IMR-90 (cell line): ENCODE measurements at regions not wholly inside any gene's neighbourhood (a gene's known extent, or its start where the extent isn't known, plus 50 kb on each side); places are given as distances from the start of the nearest gene placed in this dataset.

Experiments used
- ATAC-seq: fragments of 200-7000 bp; cut with Tn5 transposase; 2 replicates; pipeline ENCODE4 v1.9.1; 2020; ENCODE audit warnings: low read depth, mild to moderate bottlenecking, moderate library complexity
- BruUV-seq: library from RNA; stranded (reverse); fragments of 400-500 nt; replicated peaks from 2 replicates; lab custom pipeline; 2021; lab: Mats Ljungman, UMichigan
- CTCF ChIA-PET: fragments of 300-600 bp; formaldehyde crosslinking; extraction: SDS; loops from one replicate; lab custom pipeline; 2021; ENCODE audit warnings: antibody characterized with exemption; lab: Yijun Ruan, JAX
- POLR2A ChIA-PET: fragments of 300-600 bp; sonication (Branson Sonifier 250); formaldehyde crosslinking; loops from one replicate; lab custom pipeline; 2022; ENCODE audit warnings: antibody characterized with exemption; ENCODE audit not compliant: unreplicated experiment; lab: Charles Lee
- DNase-seq: peaks from one replicate; pipeline ENCODE4 v3.0.0; 2013
- H2AFZ ChIP-seq: replicated peaks from 2 replicates; pipeline ENCODE3; 2013; ENCODE audit warnings: low read length, mild to moderate bottlenecking; ENCODE audit not compliant: poor library complexity
- H2AK5ac ChIP-seq: 2 replicates; pipeline ENCODE4 v1.6.1; 2013; ENCODE audit warnings: low read depth, low read length, inconsistent platforms
- H2AK9ac ChIP-seq: replicated peaks from 2 replicates; pipeline ENCODE3; 2013; ENCODE audit warnings: mild to moderate bottlenecking, low read depth, low read length, moderate library complexity; ENCODE audit not compliant: poor library complexity
- H2BK120ac ChIP-seq: 2 replicates; pipeline ENCODE4 v1.6.1; 2013; ENCODE audit warnings: low read depth, low read length, inconsistent platforms
- H2BK15ac ChIP-seq: 3 replicates; pipeline ENCODE4 v1.6.1; 2013; ENCODE audit warnings: low read depth, low read length, inconsistent platforms
- H2BK20ac ChIP-seq: 2 replicates; pipeline ENCODE4 v1.6.1; 2013; ENCODE audit warnings: low read depth, mild to moderate bottlenecking, inconsistent platforms, low read length, moderate library complexity
- H2BK5ac ChIP-seq: 2 replicates; pipeline ENCODE4 v1.6.1; 2013; ENCODE audit warnings: mild to moderate bottlenecking, low read depth, low read length, inconsistent platforms; ENCODE audit not compliant: poor library complexity, severe bottlenecking
- H3K14ac ChIP-seq: replicated peaks from 2 replicates; pipeline ENCODE4 v1.6.1; 2013; ENCODE audit warnings: low read depth, low read length, inconsistent platforms
- H3K18ac ChIP-seq: 2 replicates; pipeline ENCODE4 v1.6.1; 2013; ENCODE audit warnings: low read depth, low read length, control low read depth
- H3K23ac ChIP-seq: 2 replicates; pipeline ENCODE4 v1.6.1; 2013; ENCODE audit warnings: low read depth, low read length, inconsistent platforms
- H3K27ac ChIP-seq: 2 replicates; pipeline ENCODE4 v1.5.1; 2013; ENCODE audit warnings: mild to moderate bottlenecking, control low read depth, low read length; ENCODE audit not compliant: insufficient read depth
- H3K27me3 ChIP-seq: 2 replicates; pipeline ENCODE4 v1.6.1; 2013; ENCODE audit warnings: low read length; ENCODE audit not compliant: control insufficient read depth, insufficient read depth
- H3K36me3 ChIP-seq: 2 replicates; pipeline ENCODE4 v1.6.1; 2013; ENCODE audit warnings: low read length, mixed read lengths; ENCODE audit not compliant: control insufficient read depth, insufficient read depth
- H3K4ac ChIP-seq: 2 replicates; pipeline ENCODE4 v1.6.1; 2013; ENCODE audit warnings: low read depth, low read length, inconsistent platforms
- H3K4me1 ChIP-seq: 2 replicates; pipeline ENCODE4 v1.6.1; 2013; ENCODE audit warnings: low read length, mixed read lengths; ENCODE audit not compliant: control insufficient read depth, insufficient read depth
- H3K4me2 ChIP-seq: 2 replicates; pipeline ENCODE4 v1.6.1; 2013; ENCODE audit warnings: low read depth, mild to moderate bottlenecking, control low read depth, low read length, moderate library complexity
- H3K4me3 ChIP-seq: 2 replicates; pipeline ENCODE4 v1.5.1; 2013; ENCODE audit warnings: low read depth, mild to moderate bottlenecking, control low read depth, low read length, moderate library complexity; ENCODE audit not compliant: insufficient read depth
- H3K56ac ChIP-seq: 2 replicates; pipeline ENCODE4 v1.6.1; 2013; ENCODE audit warnings: low read length, inconsistent platforms; ENCODE audit not compliant: insufficient read depth; ENCODE audit errors: extremely low read depth
- H3K79me1 ChIP-seq, 2 experiments: 2 replicates each; pipeline ENCODE4 v1.6.1; 2013; ENCODE audit warnings: low read length in 2 of 2, inconsistent platforms in 1 of 2, low read depth in 1 of 2
- H3K9ac ChIP-seq: 2 replicates; pipeline ENCODE4 v1.6.1; 2013; ENCODE audit warnings: low read depth, low read length, control low read depth
- H3K9me1 ChIP-seq: 2 replicates; pipeline ENCODE4 v1.6.1; 2013; ENCODE audit warnings: low read length, inconsistent platforms; ENCODE audit not compliant: insufficient read depth
- H3K9me3 ChIP-seq: 2 replicates; pipeline ENCODE4 v1.6.1; 2013; ENCODE audit warnings: low read length; ENCODE audit not compliant: control insufficient read depth, insufficient read depth
- H4K20me1 ChIP-seq: 2 replicates; pipeline ENCODE4 v1.6.1; 2013; ENCODE audit warnings: low read length, inconsistent platforms; ENCODE audit not compliant: insufficient read depth
- H4K5ac ChIP-seq: 2 replicates; pipeline ENCODE4 v1.6.1; 2013; ENCODE audit warnings: mild to moderate bottlenecking, low read depth, low read length, control low read depth
- H4K8ac ChIP-seq, 2 experiments: 2 replicates each; pipeline ENCODE4 v1.6.1; 2013; ENCODE audit warnings: low read depth in 2 of 2, low read length in 2 of 2, control low read depth in 1 of 2, inconsistent platforms in 1 of 2
- H4K91ac ChIP-seq: 2 replicates; pipeline ENCODE4 v1.6.1; 2013; ENCODE audit warnings: low read depth, low read length, inconsistent platforms; ENCODE audit not compliant: insufficient read depth
- BHLHE40 ChIP-seq: fragments of 150-350 bp; IDR thresholded peaks from 2 replicates; pipeline ENCODE4 v1.6.1; 2016; ENCODE audit warnings: mild to moderate bottlenecking, low read depth, low read length
- CEBPB ChIP-seq: IDR thresholded peaks from 2 replicates; pipeline ENCODE4 v1.6.1; 2012; ENCODE audit warnings: low read depth, low read length, improper control_type of control experiment
- CHD1 ChIP-seq: IDR thresholded peaks from 2 replicates; pipeline ENCODE4 v1.6.1; 2012; ENCODE audit warnings: low read depth, low read length, improper control_type of control experiment
- FOS ChIP-seq: fragments of 150-350 bp; IDR thresholded peaks from 2 replicates; pipeline ENCODE4 v1.6.1; 2016; ENCODE audit warnings: low read depth, low read length
- MAFK ChIP-seq: IDR thresholded peaks from 2 replicates; pipeline ENCODE4 v1.6.1; 2012; ENCODE audit warnings: low read depth, low read length, improper control_type of control experiment
- MAZ ChIP-seq: IDR thresholded peaks from 2 replicates; pipeline ENCODE4 v1.6.1; 2012; ENCODE audit warnings: low read depth, mild to moderate bottlenecking, low read length, improper control_type of control experiment, moderate library complexity, borderline replicate concordance
- MXI1 ChIP-seq: IDR thresholded peaks from 2 replicates; pipeline ENCODE4 v1.6.1; 2012; ENCODE audit warnings: low read depth, mild to moderate bottlenecking, low read length, moderate library complexity, borderline replicate concordance
- NFE2L2 ChIP-seq: fragments of 150-350 bp; IDR thresholded peaks from 2 replicates; pipeline ENCODE4 v1.6.1; 2016; ENCODE audit warnings: low read depth, mild to moderate bottlenecking, low read length
- POLR2A ChIP-seq: IDR thresholded peaks from 2 replicates; pipeline ENCODE4 v1.6.1; 2012; ENCODE audit warnings: mild to moderate bottlenecking, low read depth, low read length
- RAD21 ChIP-seq: IDR thresholded peaks from 2 replicates; pipeline ENCODE4 v1.6.1; 2012; ENCODE audit warnings: low read length, improper control_type of control experiment
- RCOR1 ChIP-seq: IDR thresholded peaks from 2 replicates; pipeline ENCODE4 v1.6.1; 2012; ENCODE audit warnings: mild to moderate bottlenecking, low read length, improper control_type of control experiment; ENCODE audit not compliant: insufficient replicate concordance
- RFX5 ChIP-seq: IDR thresholded peaks from 2 replicates; pipeline ENCODE4 v1.8.0; 2012; ENCODE audit warnings: low read depth, mild to moderate bottlenecking, low read length, moderate library complexity
- SMC3 ChIP-seq: fragments of 150-350 bp; IDR thresholded peaks from 2 replicates; pipeline ENCODE4 v1.6.1; 2016; ENCODE audit warnings: low read depth, mild to moderate bottlenecking, antibody characterized with exemption, low read length, moderate library complexity
- WGBS, 2 experiments: methylation state at CpG; one replicate each; pipeline versions ENCODE4 v1.1.5 to v1.1.7; 2013; ENCODE audit warnings: missing lambda C conversion rate in 2 of 2; ENCODE audit not compliant: insufficient read length in 1 of 2; ENCODE audit errors: extremely low coverage in 2 of 2; 5-methylcytosine and 5-hydroxymethylcytosine counted together
- dilution Hi-C: fragments of 300-500 bp; cut with HindIII; formaldehyde crosslinking; loops from one replicate; pipeline ENCODE4 v1.14.3; 2018; ENCODE audit warnings: low sequenced_read_pairs; ENCODE audit not compliant: unreplicated experiment
- in situ Hi-C: fragments of 300-500 bp; cut with MboI; formaldehyde crosslinking; loops from 3 replicates; pipeline ENCODE4 v1.14.3; 2019; ENCODE audit warnings: low sequenced_read_pairs, inconsistent platforms, mixed read lengths
- intact Hi-C: fragments of 100-400 bp; cut with micrococcal nuclease; formaldehyde crosslinking; loops from 2 replicates; pipeline ENCODE4 v1.10.0; 2022
- TF ChIP-seq, protein P1 (sequence below): conservative IDR thresholded peaks from 2 replicates; pipeline ENCODE4 v1.5.1; 2012; ENCODE audit warnings: mild to moderate bottlenecking, low read depth, low read length, improper control_type of control experiment
- TF ChIP-seq, protein P2 (sequence below): fragments of 150-350 bp; IDR thresholded peaks from 2 replicates; pipeline ENCODE4 v1.6.1; 2017; ENCODE audit warnings: mild to moderate bottlenecking, antibody characterized with exemption, low read length, low read depth
- TF ChIP-seq, protein P3 (sequence below): fragments of 150-350 bp; IDR thresholded peaks from 2 replicates; pipeline ENCODE4 v1.6.1; 2016; ENCODE audit warnings: low read depth, mild to moderate bottlenecking, low read length, moderate library complexity, borderline replicate concordance

DNA sequence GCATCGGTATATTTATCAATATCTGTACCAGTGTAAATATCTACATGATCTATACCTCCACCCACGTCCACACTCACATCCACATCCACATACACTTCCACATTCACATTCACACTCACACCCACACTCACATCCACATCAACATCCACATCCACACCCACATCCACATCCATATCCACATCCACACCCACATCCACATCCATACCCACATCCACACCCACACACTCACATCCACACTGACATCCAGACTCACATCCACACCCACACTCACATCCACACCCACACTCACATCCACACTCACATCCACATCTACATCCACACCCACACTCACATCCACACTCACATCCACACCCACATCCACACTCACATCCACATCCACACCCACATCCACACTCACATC, 189.2 kb downstream of the IRX1 start:
- no peak overlapping the region for H2BK15ac ChIP-seq
- ATAC-seq: no peak
- H3K23ac ChIP-seq: no peak overlapping the region
- H2AK5ac ChIP-seq: no peak overlapping the region
- no peak overlapping the region for H3K18ac ChIP-seq
- no peak overlapping the region for H3K4ac ChIP-seq
- DNase-seq: no peak
- no peak overlapping the region for H3K27ac ChIP-seq
- H3K9me3 ChIP-seq: peaks cover 31% of the 10 kb centered on the region; the same call in 1 of the 2 replicates
- no peak overlapping the region for H4K5ac ChIP-seq
- no peaks in the 10 kb centered on the region for H3K79me1 ChIP-seq
- no peak overlapping the region for H3K4me2 ChIP-seq
- no peaks in the 10 kb centered on the region for H3K4me1 ChIP-seq
- POLR2A ChIA-PET: no interaction called here
- no peak overlapping the region for H3K4me3 ChIP-seq
- TF ChIP-seq RFX5 (no peak), POLR2A (no peak), MAFK (no peak), NFE2L2 (no peak), MAZ (no peak), BHLHE40 (no peak), CEBPB (no peak), SMC3 (no peak), MXI1 (no peak), CHD1 (no peak), RAD21 (no peak), RCOR1 (no peak), FOS (no peak)
- TF ChIP-seq, protein P1, sequence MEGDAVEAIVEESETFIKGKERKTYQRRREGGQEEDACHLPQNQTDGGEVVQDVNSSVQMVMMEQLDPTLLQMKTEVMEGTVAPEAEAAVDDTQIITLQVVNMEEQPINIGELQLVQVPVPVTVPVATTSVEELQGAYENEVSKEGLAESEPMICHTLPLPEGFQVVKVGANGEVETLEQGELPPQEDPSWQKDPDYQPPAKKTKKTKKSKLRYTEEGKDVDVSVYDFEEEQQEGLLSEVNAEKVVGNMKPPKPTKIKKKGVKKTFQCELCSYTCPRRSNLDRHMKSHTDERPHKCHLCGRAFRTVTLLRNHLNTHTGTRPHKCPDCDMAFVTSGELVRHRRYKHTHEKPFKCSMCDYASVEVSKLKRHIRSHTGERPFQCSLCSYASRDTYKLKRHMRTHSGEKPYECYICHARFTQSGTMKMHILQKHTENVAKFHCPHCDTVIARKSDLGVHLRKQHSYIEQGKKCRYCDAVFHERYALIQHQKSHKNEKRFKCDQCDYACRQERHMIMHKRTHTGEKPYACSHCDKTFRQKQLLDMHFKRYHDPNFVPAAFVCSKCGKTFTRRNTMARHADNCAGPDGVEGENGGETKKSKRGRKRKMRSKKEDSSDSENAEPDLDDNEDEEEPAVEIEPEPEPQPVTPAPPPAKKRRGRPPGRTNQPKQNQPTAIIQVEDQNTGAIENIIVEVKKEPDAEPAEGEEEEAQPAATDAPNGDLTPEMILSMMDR: no peak
- TF ChIP-seq, protein P2, sequence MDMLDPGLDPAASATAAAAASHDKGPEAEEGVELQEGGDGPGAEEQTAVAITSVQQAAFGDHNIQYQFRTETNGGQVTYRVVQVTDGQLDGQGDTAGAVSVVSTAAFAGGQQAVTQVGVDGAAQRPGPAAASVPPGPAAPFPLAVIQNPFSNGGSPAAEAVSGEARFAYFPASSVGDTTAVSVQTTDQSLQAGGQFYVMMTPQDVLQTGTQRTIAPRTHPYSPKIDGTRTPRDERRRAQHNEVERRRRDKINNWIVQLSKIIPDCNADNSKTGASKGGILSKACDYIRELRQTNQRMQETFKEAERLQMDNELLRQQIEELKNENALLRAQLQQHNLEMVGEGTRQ: no peak
- TF ChIP-seq, protein P3, sequence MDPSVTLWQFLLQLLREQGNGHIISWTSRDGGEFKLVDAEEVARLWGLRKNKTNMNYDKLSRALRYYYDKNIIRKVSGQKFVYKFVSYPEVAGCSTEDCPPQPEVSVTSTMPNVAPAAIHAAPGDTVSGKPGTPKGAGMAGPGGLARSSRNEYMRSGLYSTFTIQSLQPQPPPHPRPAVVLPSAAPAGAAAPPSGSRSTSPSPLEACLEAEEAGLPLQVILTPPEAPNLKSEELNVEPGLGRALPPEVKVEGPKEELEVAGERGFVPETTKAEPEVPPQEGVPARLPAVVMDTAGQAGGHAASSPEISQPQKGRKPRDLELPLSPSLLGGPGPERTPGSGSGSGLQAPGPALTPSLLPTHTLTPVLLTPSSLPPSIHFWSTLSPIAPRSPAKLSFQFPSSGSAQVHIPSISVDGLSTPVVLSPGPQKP: no peak
- peak overlapping the region; percentile 72 for H2BK5ac ChIP-seq
- H2BK120ac ChIP-seq: no peak overlapping the region
- H3K36me3 ChIP-seq: no peaks in the 10 kb centered on the region
- no peak overlapping the region for H3K9ac ChIP-seq
- H3K56ac ChIP-seq: no peak overlapping the region
- intact Hi-C loops: no loop called here
- H4K91ac ChIP-seq: no peak overlapping the region
- H2AFZ ChIP-seq: no peak overlapping the region
- H2AK9ac ChIP-seq: no peak overlapping the region
- CTCF ChIA-PET: no interaction called here
- no peaks in the 10 kb centered on the region for H4K20me1 ChIP-seq
- no peak overlapping the region for H3K14ac ChIP-seq
- dilution Hi-C loops: no loop called here
- H3K27me3 ChIP-seq: no peaks in the 10 kb centered on the region
- BruUV-seq: no TSS peak
- no peaks in the 10 kb centered on the region for H3K9me1 ChIP-seq
- WGBS, 2 experiments: 20% methylated on average over 1 of the region's 2 CpGs; no CpG with 5 or more reads in 1 of the 2 experiments
- in situ Hi-C loops: no loop called here
- no peak overlapping the region for H4K8ac ChIP-seq
- no peak overlapping the region for H2BK20ac ChIP-seq
